ENCODE measurements at regions not wholly inside any gene's neighbourhood (a gene's known extent, or its start where the extent isn't known, plus 50 kb on each side); places are given as distances from the start of the nearest gene placed in this dataset.

- no peak for ATAC-seq (ENCODE audit: low FRiP score)
- H3K27ac ChIP-seq (ENCODE audit: low read depth in 1 of 2, low read length in 2 of 2), result no peak overlapping the region
Observed at GRCh38 chr12:5348491-5348890, 83.4 kb upstream of the NTF3 start.

DNA sequence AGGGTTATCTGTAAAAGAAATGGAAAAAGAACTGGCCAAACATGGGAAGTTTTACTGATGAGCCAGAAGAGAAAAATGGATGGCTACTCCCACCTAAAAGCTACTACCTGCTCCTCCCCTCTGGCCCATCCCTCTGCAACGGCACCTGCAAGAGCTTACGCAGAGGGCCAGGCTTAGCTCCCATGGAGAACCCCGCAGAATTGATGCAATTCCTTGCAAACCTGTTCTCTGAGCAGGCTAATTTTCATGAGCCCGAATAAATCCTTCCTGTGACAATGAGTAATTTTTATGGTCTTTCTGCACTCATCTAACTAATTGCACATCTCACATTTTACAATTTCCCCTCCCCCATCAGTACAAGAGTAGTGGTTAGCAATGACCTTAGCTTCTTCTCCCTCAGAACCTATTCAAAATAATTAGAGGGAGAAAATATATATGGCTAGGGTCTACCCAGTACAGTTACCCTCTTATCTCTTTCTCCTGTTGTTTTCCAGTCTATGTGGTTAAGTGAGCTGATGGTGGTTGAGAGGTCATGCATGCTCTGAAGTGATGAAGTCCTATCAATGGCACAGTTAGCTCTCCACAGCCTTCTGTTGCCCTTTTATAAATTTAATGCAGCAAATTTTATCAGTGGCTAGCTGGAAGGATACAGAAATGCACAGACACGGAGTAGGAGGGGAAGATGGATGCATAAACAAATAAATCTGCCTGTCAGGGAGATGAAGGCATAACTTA is 67.7 kb upstream of the NTF3 start:
- Histone ChIP-seq H3K4me1 (ENCODE audit: control insufficient read depth in 1 of 2, insufficient read depth in 2 of 2, low read length in 2 of 2) (no peaks in the 10 kb centered on the region), H3K4me3 (ENCODE audit: low read length in 2 of 2) (no peak overlapping the region), H3K27ac (ENCODE audit: low read depth in 1 of 2, low read length in 2 of 2) (no peak overlapping the region), H3K36me3 (ENCODE audit: control insufficient read depth in 1 of 2, insufficient read depth in 2 of 2, low read length in 1 of 2) (no peaks in the 10 kb centered on the region), H3K27me3 (ENCODE audit: control insufficient read depth in 1 of 2, insufficient read depth in 2 of 2, low read length in 1 of 2) (no peaks in the 10 kb centered on the region), H3K9me3 (ENCODE audit: control insufficient read depth, low read length) (no peaks in the 10 kb centered on the region)
- WGBS, 2 donors, result 92 to 93% methylated on average over 5 of the region's 5 CpGs
- DNase-seq, result no peak
- intact Hi-C loops (cut with DNase I), result no loop called here
- no peak for ATAC-seq (ENCODE audit: low FRiP score)

More at GRCh38 chr12:5348491-5348890, 83.4 kb upstream of the NTF3 start:
- no peak for DNase-seq
- Histone ChIP-seq H3K27me3 (ENCODE audit: control insufficient read depth in 1 of 2, insufficient read depth in 2 of 2, low read length in 1 of 2) (no peaks in the 10 kb centered on the region), H3K36me3 (ENCODE audit: control insufficient read depth in 1 of 2, insufficient read depth in 2 of 2, low read length in 1 of 2) (no peaks in the 10 kb centered on the region), H3K9me3 (ENCODE audit: control insufficient read depth, low read length) (peaks cover 1% of the 10 kb centered on the region), H3K4me1 (ENCODE audit: control insufficient read depth in 1 of 2, insufficient read depth in 2 of 2, low read length in 2 of 2) (no peaks in the 10 kb centered on the region), H3K4me3 (ENCODE audit: low read length in 2 of 2) (no peak overlapping the region)
- WGBS, 2 donors, result 70 to 74% methylated on average over 4 of the region's 4 CpGs
- intact Hi-C loops (cut with DNase I), result no loop called here

DNA sequence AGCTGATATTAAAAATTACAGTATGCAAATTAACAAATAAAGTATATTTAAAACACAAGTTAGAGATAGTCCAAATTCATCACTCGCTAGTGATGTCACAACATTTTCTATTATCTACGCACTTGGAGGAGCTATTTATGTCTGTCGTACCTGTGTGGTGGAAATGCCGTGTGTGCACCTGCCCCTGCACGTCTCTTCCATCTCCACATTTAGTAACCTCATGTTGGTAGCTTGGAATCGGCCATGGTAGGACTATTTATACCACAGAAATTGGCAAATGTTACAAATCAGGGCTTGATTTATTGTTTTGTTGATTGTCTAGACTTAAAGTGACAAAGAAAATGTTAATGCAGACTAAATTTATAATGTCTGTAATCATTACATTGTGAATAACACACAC is 62.6 kb upstream of the NTF3 start:
- DNase-seq (no peak), ATAC-seq (ENCODE audit: low FRiP score) (no peak)
- Histone ChIP-seq H3K27ac (ENCODE audit: low read depth in 1 of 2, low read length in 2 of 2) (no peak overlapping the region), H3K9me3 (ENCODE audit: control insufficient read depth, low read length) (no peaks in the 10 kb centered on the region), H3K36me3 (ENCODE audit: control insufficient read depth in 1 of 2, insufficient read depth in 2 of 2, low read length in 1 of 2) (no peaks in the 10 kb centered on the region), H3K27me3 (ENCODE audit: control insufficient read depth in 1 of 2, insufficient read depth in 2 of 2, low read length in 1 of 2) (no peaks in the 10 kb centered on the region), H3K4me3 (ENCODE audit: low read length in 2 of 2) (no peak overlapping the region), H3K4me1 (ENCODE audit: control insufficient read depth in 1 of 2, insufficient read depth in 2 of 2, low read length in 2 of 2) (no peaks in the 10 kb centered on the region)
- 50 to 61% methylated on average over 6 of the region's 6 CpGs for WGBS, 2 donors
- intact Hi-C loops (cut with DNase I), result no loop called here

DNA sequence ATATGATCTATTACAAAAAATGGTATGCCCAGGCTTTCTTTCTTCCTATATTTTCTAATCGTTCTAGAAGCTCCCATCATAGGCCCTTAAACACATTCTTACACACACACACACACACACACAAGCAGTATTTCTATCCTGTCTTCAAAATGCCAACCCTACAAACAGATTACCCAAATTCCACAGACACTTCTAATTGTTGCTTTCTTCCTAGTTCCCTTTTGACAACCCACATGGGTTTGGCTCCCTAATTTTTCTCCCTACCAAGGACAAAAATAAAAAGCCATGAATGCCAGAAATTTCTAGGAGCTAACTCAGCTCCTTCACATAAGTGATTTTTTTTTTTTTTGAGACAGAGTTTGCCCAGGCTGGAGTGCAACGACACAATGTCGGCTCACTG is 60.3 kb upstream of the NTF3 start:
- ATAC-seq (ENCODE audit: low FRiP score), result no peak
- H3K36me3 ChIP-seq (ENCODE audit: control insufficient read depth in 1 of 2, insufficient read depth in 2 of 2, low read length in 1 of 2), result no peaks in the 10 kb centered on the region
- WGBS, 2 donors, result 37 to 47% methylated on average over 3 of the region's 3 CpGs
- H3K4me1 ChIP-seq (ENCODE audit: control insufficient read depth in 1 of 2, insufficient read depth in 2 of 2, low read length in 2 of 2), result no peaks in the 10 kb centered on the region
- H3K4me3 ChIP-seq (ENCODE audit: low read length in 2 of 2), result no peak overlapping the region
- H3K27me3 ChIP-seq (ENCODE audit: control insufficient read depth in 1 of 2, insufficient read depth in 2 of 2, low read length in 1 of 2), result no peaks in the 10 kb centered on the region
- no peaks in the 10 kb centered on the region for H3K9me3 ChIP-seq (ENCODE audit: control insufficient read depth, low read length)
- H3K27ac ChIP-seq (ENCODE audit: low read depth in 1 of 2, low read length in 2 of 2), result no peak overlapping the region
- intact Hi-C loops (cut with DNase I), result no loop called here
- DNase-seq, result no peak

GRCh38 chr12:5374713-5375112 is 57.2 kb upstream of the NTF3 start:
- WGBS, 2 donors, result 96 to 99% methylated on average over 1 of the region's 1 CpG
- no peak for DNase-seq
- Histone ChIP-seq H3K4me3 (ENCODE audit: low read length in 2 of 2) (no peak overlapping the region), H3K27ac (ENCODE audit: low read depth in 1 of 2, low read length in 2 of 2) (no peak overlapping the region), H3K4me1 (ENCODE audit: control insufficient read depth in 1 of 2, insufficient read depth in 2 of 2, low read length in 2 of 2) (no peaks in the 10 kb centered on the region), H3K27me3 (ENCODE audit: control insufficient read depth in 1 of 2, insufficient read depth in 2 of 2, low read length in 1 of 2) (no peaks in the 10 kb centered on the region), H3K9me3 (ENCODE audit: control insufficient read depth, low read length) (no peaks in the 10 kb centered on the region), H3K36me3 (ENCODE audit: control insufficient read depth in 1 of 2, insufficient read depth in 2 of 2, low read length in 1 of 2) (no peaks in the 10 kb centered on the region)
- intact Hi-C loops (cut with DNase I), result no loop called here
- no peak for ATAC-seq (ENCODE audit: low FRiP score)

- Histone ChIP-seq H3K9me3 (ENCODE audit: control insufficient read depth, low read length) (no peaks in the 10 kb centered on the region), H3K27me3 (ENCODE audit: control insufficient read depth in 1 of 2, insufficient read depth in 2 of 2, low read length in 1 of 2) (no peaks in the 10 kb centered on the region), H3K4me1 (ENCODE audit: control insufficient read depth in 1 of 2, insufficient read depth in 2 of 2, low read length in 2 of 2) (no peaks in the 10 kb centered on the region), H3K4me3 (ENCODE audit: low read length in 2 of 2) (no peak overlapping the region), H3K36me3 (ENCODE audit: control insufficient read depth in 1 of 2, insufficient read depth in 2 of 2, low read length in 1 of 2) (no peaks in the 10 kb centered on the region), H3K27ac (ENCODE audit: low read depth in 1 of 2, low read length in 2 of 2) (no peak overlapping the region)
- intact Hi-C loops (cut with DNase I), result no loop called here
- DNase-seq (no peak), ATAC-seq (ENCODE audit: low FRiP score) (no peak)
- WGBS, 2 donors, result 53 to 66% methylated on average over 5 of the region's 5 CpGs
Observed at GRCh38 chr12:5375547-5376295, 56.2 kb upstream of the NTF3 start.

GRCh38 chr12:5376591-5377207 is 55.2 kb upstream of the NTF3 start:
- Histone ChIP-seq H3K4me3 (ENCODE audit: low read length in 2 of 2) (no peak overlapping the region), H3K27me3 (ENCODE audit: control insufficient read depth in 1 of 2, insufficient read depth in 2 of 2, low read length in 1 of 2) (no peaks in the 10 kb centered on the region), H3K36me3 (ENCODE audit: control insufficient read depth in 1 of 2, insufficient read depth in 2 of 2, low read length in 1 of 2) (no peaks in the 10 kb centered on the region), H3K9me3 (ENCODE audit: control insufficient read depth, low read length) (no peaks in the 10 kb centered on the region), H3K27ac (ENCODE audit: low read depth in 1 of 2, low read length in 2 of 2) (no peak overlapping the region), H3K4me1 (ENCODE audit: control insufficient read depth in 1 of 2, insufficient read depth in 2 of 2, low read length in 2 of 2) (no peaks in the 10 kb centered on the region)
- 87 to 94% methylated on average over 5 of the region's 5 CpGs for WGBS, 2 donors
- DNase-seq, result no peak
- intact Hi-C loops (cut with DNase I), result no loop called here
- no peak for ATAC-seq (ENCODE audit: low FRiP score)

GRCh38 chr12:5377997-5378592 is 53.8 kb upstream of the NTF3 start:
- intact Hi-C loops (cut with DNase I), result no loop called here
- Histone ChIP-seq H3K9me3 (ENCODE audit: control insufficient read depth, low read length) (no peaks in the 10 kb centered on the region), H3K27me3 (ENCODE audit: control insufficient read depth in 1 of 2, insufficient read depth in 2 of 2, low read length in 1 of 2) (no peaks in the 10 kb centered on the region), H3K36me3 (ENCODE audit: control insufficient read depth in 1 of 2, insufficient read depth in 2 of 2, low read length in 1 of 2) (no peaks in the 10 kb centered on the region), H3K4me3 (ENCODE audit: low read length in 2 of 2) (no peak overlapping the region), H3K27ac (ENCODE audit: low read depth in 1 of 2, low read length in 2 of 2) (no peak overlapping the region), H3K4me1 (ENCODE audit: control insufficient read depth in 1 of 2, insufficient read depth in 2 of 2, low read length in 2 of 2) (no peaks in the 10 kb centered on the region)
- WGBS, 2 donors, result 75 to 82% methylated on average over 12 of the region's 12 CpGs
- ATAC-seq (ENCODE audit: low FRiP score) (no peak), DNase-seq (no peak)
